ENCODE measurements at regions not wholly inside any gene's neighbourhood (a gene's known extent, or its start where the extent isn't known, plus 50 kb on each side); places are given as distances from the start of the nearest gene placed in this dataset.

DNA sequence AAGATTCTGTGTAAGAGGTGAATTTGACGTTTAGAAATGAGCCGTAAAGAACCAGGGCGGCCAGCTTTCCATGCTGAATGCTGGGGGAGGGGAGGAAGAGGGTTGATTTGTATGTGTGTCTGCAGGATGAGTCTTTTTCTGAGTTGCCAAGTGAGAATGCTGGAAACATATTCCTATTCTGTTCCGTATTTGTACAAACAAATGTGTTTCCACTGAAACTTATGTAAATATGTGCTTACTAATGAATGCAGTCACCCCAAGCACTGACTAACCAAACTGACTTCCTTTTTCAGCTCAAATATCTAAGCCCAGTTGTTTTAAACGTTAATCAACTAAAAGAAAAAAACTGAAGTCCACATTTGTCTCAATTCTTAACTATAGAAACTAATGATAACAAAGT is 74.9 kb upstream of the APCDD1 start:
- TF ChIP-seq, protein P1, sequence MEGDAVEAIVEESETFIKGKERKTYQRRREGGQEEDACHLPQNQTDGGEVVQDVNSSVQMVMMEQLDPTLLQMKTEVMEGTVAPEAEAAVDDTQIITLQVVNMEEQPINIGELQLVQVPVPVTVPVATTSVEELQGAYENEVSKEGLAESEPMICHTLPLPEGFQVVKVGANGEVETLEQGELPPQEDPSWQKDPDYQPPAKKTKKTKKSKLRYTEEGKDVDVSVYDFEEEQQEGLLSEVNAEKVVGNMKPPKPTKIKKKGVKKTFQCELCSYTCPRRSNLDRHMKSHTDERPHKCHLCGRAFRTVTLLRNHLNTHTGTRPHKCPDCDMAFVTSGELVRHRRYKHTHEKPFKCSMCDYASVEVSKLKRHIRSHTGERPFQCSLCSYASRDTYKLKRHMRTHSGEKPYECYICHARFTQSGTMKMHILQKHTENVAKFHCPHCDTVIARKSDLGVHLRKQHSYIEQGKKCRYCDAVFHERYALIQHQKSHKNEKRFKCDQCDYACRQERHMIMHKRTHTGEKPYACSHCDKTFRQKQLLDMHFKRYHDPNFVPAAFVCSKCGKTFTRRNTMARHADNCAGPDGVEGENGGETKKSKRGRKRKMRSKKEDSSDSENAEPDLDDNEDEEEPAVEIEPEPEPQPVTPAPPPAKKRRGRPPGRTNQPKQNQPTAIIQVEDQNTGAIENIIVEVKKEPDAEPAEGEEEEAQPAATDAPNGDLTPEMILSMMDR (IDR thresholded peaks at IDR 0.05; ENCODE audit: poor library complexity) = no peak
- no peak for TF ChIP-seq EZH2phosphoT487 (IDR thresholded peaks at IDR 0.05; ENCODE audit: low read depth, severe bottlenecking, unreplicated experiment)

All from hepatocyte (in vitro differentiated cells).